ENCODE measurements at regions not wholly inside any gene's neighbourhood (a gene's known extent, or its start where the extent isn't known, plus 50 kb on each side); places are given as distances from the start of the nearest gene placed in this dataset.
"Not testable (repeated sequence)": the region's sequence is repeated elsewhere in the genome, so short reads cannot be mapped to it uniquely, and the experiment has no call there.

GRCh38 chr2:3035385-3036050 lies 342.1 kb downstream of the EIPR1 start:
- Mint-ChIP-seq H3K9me3 (peaks cover 5% of the 10 kb centered on the region), H3K4me3 (no peak overlapping the region), H3K36me3 (peaks cover 3% of the 10 kb centered on the region), H3K27ac (no peak overlapping the region), H3K27me3 (peaks cover 11% of the 10 kb centered on the region), H3K4me1 (ENCODE audit: unreplicated experiment) (peaks cover 10% of the 10 kb centered on the region)
- DNase-seq (ENCODE audit: extremely low spot score, unreplicated experiment) = no peak
- TF ChIP-seq, protein P1, sequence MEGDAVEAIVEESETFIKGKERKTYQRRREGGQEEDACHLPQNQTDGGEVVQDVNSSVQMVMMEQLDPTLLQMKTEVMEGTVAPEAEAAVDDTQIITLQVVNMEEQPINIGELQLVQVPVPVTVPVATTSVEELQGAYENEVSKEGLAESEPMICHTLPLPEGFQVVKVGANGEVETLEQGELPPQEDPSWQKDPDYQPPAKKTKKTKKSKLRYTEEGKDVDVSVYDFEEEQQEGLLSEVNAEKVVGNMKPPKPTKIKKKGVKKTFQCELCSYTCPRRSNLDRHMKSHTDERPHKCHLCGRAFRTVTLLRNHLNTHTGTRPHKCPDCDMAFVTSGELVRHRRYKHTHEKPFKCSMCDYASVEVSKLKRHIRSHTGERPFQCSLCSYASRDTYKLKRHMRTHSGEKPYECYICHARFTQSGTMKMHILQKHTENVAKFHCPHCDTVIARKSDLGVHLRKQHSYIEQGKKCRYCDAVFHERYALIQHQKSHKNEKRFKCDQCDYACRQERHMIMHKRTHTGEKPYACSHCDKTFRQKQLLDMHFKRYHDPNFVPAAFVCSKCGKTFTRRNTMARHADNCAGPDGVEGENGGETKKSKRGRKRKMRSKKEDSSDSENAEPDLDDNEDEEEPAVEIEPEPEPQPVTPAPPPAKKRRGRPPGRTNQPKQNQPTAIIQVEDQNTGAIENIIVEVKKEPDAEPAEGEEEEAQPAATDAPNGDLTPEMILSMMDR (conservative IDR thresholded peaks at IDR 0.05) = no peak

DNA sequence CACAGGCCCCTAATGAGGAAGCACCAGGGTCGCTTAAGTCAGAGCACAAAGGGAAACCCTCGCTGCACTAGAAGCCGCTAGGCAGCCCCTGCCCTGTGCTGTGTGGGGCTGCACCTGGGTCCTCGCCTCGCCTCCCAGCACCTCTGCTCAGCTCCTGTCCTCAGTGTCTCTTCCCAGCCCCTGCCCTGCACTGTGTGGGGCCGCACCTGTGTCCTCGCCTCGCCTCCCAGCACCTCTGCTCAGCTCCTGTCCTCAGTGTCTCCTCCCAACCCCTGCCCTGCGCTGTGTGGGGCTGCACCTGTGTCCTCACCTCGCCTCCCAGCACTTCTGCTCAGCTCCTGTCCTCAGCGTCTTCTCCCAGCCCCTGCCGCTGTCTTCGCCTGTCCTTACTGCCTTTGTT lies 342.8 kb downstream of the EIPR1 start:
- Mint-ChIP-seq H3K9me3 (peaks cover 9% of the 10 kb centered on the region), H3K27ac (no peak overlapping the region), H3K36me3 (peaks cover 3% of the 10 kb centered on the region), H3K27me3 (peaks cover 6% of the 10 kb centered on the region), H3K4me1 (ENCODE audit: unreplicated experiment) (peaks cover 3% of the 10 kb centered on the region), H3K4me3 (no peak overlapping the region)
- no peak for DNase-seq (ENCODE audit: extremely low spot score, unreplicated experiment)
- TF ChIP-seq, protein P1 (conservative IDR thresholded peaks at IDR 0.05) = no peak

DNA sequence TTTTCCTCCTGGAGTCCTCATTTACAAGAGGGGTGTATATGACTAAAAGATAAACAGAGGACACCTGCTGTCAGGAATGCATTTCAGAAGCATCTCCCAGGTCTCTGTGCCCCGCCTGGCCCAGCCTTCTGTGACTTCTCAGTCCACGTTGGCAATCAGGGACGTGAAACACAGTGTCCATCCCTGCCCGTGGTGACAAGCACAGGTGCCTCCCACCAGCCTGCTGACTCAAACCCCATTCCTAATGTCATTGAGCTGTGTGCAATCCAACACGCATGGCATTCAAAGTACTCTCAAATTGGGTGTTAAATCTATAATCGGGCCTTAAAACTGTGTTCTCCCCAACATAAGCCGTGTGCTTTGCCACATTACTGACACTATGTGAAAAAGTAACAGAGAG lies 343.2 kb downstream of the EIPR1 start:
- H3K4me1 Mint-ChIP-seq (ENCODE audit: unreplicated experiment) = no peaks in the 10 kb centered on the region
- H3K4me3 Mint-ChIP-seq = no peak overlapping the region
- H3K27me3 Mint-ChIP-seq = peaks cover 3% of the 10 kb centered on the region
- H3K36me3 Mint-ChIP-seq = peaks cover 3% of the 10 kb centered on the region
- DNase-seq (ENCODE audit: extremely low spot score, unreplicated experiment) = no peak
- TF ChIP-seq, protein P1 (conservative IDR thresholded peaks at IDR 0.05) = no peak
- no peak overlapping the region for H3K27ac Mint-ChIP-seq
- H3K9me3 Mint-ChIP-seq = peaks cover 13% of the 10 kb centered on the region

GRCh38 chr2:3033315-3033714 lies 344.3 kb downstream of the EIPR1 start:
- H3K27ac Mint-ChIP-seq = no peak overlapping the region

DNA sequence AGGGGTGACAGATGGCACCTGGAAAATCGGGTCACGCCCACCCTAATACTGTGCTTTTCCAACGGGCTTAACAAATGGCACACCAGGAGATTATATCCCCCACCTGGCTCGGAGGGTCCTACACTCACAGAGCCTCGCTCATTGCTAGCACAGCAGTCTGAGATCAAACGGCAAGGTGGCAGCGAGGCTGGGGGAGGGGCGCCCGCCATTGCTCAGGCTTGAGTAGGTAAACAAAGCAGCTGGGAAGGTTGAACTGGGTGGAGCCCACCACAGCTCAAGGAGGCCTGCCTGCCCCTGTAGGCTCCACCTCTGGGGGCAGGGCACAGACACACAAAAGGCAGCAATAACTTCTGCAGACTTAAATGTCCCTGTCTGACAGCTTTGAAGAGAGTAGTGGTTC lies 346.8 kb downstream of the EIPR1 start:
- H3K36me3 Mint-ChIP-seq; H3K4me3 Mint-ChIP-seq; H3K27ac Mint-ChIP-seq; H3K27me3 Mint-ChIP-seq; H3K9me3 Mint-ChIP-seq; H3K4me1 Mint-ChIP-seq (ENCODE audit: unreplicated experiment): not testable (repeated sequence)
- peak; percentile 32 for DNase-seq (ENCODE audit: extremely low spot score, unreplicated experiment)

More at GRCh38 chr2:3033315-3033714, 344.3 kb downstream of the EIPR1 start:
- Mint-ChIP-seq H3K9me3 (peaks cover 10% of the 10 kb centered on the region), H3K4me1 (ENCODE audit: unreplicated experiment) (no peaks in the 10 kb centered on the region), H3K36me3 (peaks cover under 1% of the 10 kb centered on the region), H3K27me3 (peaks cover 2% of the 10 kb centered on the region), H3K4me3 (no peak overlapping the region)
- no peak for DNase-seq (ENCODE audit: extremely low spot score, unreplicated experiment)
- TF ChIP-seq, protein P1 (conservative IDR thresholded peaks at IDR 0.05) = no peak

- Mint-ChIP-seq H3K4me1 (ENCODE audit: unreplicated experiment) (no peaks in the 10 kb centered on the region), H3K36me3 (no peaks in the 10 kb centered on the region), H3K4me3 (no peak overlapping the region), H3K9me3 (peaks cover 14% of the 10 kb centered on the region), H3K27ac (no peak overlapping the region), H3K27me3 (peaks cover 7% of the 10 kb centered on the region)
- TF ChIP-seq, protein P1 (conservative IDR thresholded peaks at IDR 0.05) = no peak
- DNase-seq (ENCODE audit: extremely low spot score, unreplicated experiment) = no peak
Measured at GRCh38 chr2:3025984-3026383, 351.6 kb downstream of the EIPR1 start.
